Activated naive CD4-positive, alpha-beta T cell treated with anti-CD3 and anti-CD28 coated beads, Interleukin-2, amount 10 ng/mL, durations not matched to agents 7 days and 5 days (primary cell): ENCODE measurements at regions not wholly inside any gene's neighbourhood (a gene's known extent, or its start where the extent isn't known, plus 50 kb on each side); places are given as distances from the start of the nearest gene placed in this dataset.
"Not testable (repeated sequence)": the region's sequence is repeated elsewhere in the genome, so short reads cannot be mapped to it uniquely, and the experiment has no call there.

Source experiments
- CTCF ChIA-PET: fragments of 350-600 bp; sonication (Branson Sonifier 250); formaldehyde crosslinking; loops from one replicate; lab custom pipeline; 2021; ENCODE audit warnings: antibody characterized with exemption; lab: Charles Lee
- DNase-seq: peaks from one replicate; pipeline ENCODE4 v3.0.0-alpha.2; 2020
- H3K27ac Mint-ChIP-seq: one replicate; pipeline ENCODE4 v1.8.0; 2021; ENCODE audit warnings: mild to moderate bottlenecking, moderate library complexity, mixed read lengths
- H3K27me3 Mint-ChIP-seq: one replicate; pipeline ENCODE4 v1.8.0; 2021; ENCODE audit warnings: mild to moderate bottlenecking, mixed read lengths
- H3K36me3 Mint-ChIP-seq: one replicate; pipeline ENCODE4 v1.8.0; 2021; ENCODE audit warnings: mixed read lengths
- H3K4me1 Mint-ChIP-seq: one replicate; pipeline ENCODE4 v1.8.0; 2021; ENCODE audit warnings: mixed read lengths
- H3K4me3 Mint-ChIP-seq: one replicate; pipeline ENCODE4 v1.8.0; 2021; ENCODE audit warnings: mild to moderate bottlenecking, moderate library complexity, mixed read lengths
- H3K9me3 Mint-ChIP-seq: one replicate; pipeline ENCODE4 v1.8.0; 2021; ENCODE audit warnings: mixed read lengths

DNA sequence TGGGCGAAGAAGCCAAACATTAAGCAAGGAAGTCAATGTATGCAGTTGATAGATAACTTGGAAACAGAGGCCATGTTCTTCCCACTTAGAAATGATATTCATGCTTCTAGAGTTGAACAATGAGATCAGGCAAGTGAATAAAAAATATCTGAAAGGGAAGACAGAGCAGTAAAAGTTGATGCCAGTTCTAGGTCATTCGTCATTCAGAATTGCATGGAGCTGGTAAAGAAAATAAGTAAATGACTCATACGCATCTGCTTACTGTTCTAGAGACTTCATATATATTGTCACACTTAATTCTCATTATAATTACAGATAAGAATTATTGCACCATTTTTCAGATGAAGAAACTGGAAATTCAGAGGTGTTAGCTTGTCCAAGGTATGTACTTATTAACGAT is 158.9 kb upstream of the FERD3L start:
- CTCF ChIA-PET: no interaction called here
- peaks cover 4% of the 10 kb centered on the region for H3K9me3 Mint-ChIP-seq
- no peaks in the 10 kb centered on the region for H3K27me3 Mint-ChIP-seq
- no peak for DNase-seq
- H3K4me1 Mint-ChIP-seq: no peaks in the 10 kb centered on the region
- no peak overlapping the region for H3K4me3 Mint-ChIP-seq
- H3K27ac Mint-ChIP-seq: no peak overlapping the region
- no peaks in the 10 kb centered on the region for H3K36me3 Mint-ChIP-seq

DNA sequence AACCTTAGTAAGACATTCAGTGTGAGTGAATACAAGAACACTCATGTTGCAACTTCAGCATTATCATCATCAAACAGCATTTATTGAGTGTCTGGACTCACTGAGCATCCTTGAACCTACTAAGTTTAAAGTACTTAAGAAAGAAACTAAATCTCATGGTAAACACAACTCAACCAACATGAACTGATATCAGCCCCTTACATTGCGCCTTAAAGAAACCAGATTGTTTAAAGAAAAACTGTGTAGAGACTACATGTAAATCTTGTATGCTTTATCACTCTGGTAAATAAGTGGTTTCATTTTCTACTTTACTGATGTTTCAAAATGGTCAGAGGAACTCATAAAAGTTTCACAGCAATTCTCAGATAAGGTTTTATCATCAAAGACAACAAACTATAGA is 157.5 kb upstream of the FERD3L start:
- DNase-seq: no peak
- Mint-ChIP-seq H3K27me3 (no peaks in the 10 kb centered on the region), H3K27ac (no peak overlapping the region), H3K4me1 (no peaks in the 10 kb centered on the region), H3K9me3 (peaks cover 9% of the 10 kb centered on the region), H3K36me3 (no peaks in the 10 kb centered on the region), H3K4me3 (no peak overlapping the region)
- CTCF ChIA-PET: no interaction called here

DNA sequence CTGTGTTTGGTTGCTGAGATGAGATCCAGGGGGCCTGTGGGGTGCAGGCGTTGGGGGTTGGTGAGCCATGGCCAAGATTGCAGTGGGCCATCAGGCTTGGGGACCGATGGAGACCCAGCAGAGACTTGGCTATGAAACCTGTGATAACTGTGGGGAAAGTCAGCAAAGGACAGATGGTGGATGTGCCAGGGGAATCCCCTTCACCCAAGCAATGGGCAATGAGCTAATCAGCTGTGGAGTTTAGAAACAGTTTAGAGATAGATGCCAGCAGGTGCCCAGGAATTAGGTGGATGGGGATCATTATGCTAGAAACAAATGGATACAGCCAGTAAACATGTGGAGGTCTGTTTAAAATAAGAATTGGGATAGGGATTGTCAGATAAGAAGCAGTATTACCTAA is 151.4 kb upstream of the FERD3L start:
- no peaks in the 10 kb centered on the region for H3K4me1 Mint-ChIP-seq
- peaks cover 11% of the 10 kb centered on the region for H3K9me3 Mint-ChIP-seq
- H3K4me3 Mint-ChIP-seq: no peak overlapping the region
- no peak for DNase-seq
- CTCF ChIA-PET: no interaction called here
- H3K27me3 Mint-ChIP-seq: no peaks in the 10 kb centered on the region
- no peak overlapping the region for H3K27ac Mint-ChIP-seq
- no peaks in the 10 kb centered on the region for H3K36me3 Mint-ChIP-seq

DNA sequence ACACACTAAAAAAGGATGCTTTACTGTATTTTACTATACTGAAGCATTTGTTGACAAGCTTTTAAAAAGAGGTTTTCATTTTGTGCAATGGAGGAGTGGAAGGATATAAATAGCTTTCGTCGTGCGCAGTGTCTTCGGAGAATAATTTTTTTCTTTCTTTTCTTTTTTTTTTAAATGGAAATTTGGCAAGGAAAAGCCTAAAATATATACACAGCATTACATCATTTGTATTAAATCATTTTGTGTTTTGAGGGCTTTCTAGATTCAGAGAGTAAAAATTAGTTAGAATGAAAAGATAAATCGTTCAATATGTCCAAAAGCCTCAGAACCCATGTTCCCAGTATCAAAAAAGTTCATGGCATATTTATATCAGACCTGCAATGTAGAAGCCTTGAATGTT is 150.2 kb upstream of the FERD3L start:
- no peak for DNase-seq
- H3K4me1 Mint-ChIP-seq: no peaks in the 10 kb centered on the region
- H3K27ac Mint-ChIP-seq: no peak overlapping the region
- CTCF ChIA-PET: no interaction called here
- no peaks in the 10 kb centered on the region for H3K27me3 Mint-ChIP-seq
- H3K9me3 Mint-ChIP-seq: peaks cover 11% of the 10 kb centered on the region
- H3K36me3 Mint-ChIP-seq: no peaks in the 10 kb centered on the region
- H3K4me3 Mint-ChIP-seq: no peak overlapping the region

DNA sequence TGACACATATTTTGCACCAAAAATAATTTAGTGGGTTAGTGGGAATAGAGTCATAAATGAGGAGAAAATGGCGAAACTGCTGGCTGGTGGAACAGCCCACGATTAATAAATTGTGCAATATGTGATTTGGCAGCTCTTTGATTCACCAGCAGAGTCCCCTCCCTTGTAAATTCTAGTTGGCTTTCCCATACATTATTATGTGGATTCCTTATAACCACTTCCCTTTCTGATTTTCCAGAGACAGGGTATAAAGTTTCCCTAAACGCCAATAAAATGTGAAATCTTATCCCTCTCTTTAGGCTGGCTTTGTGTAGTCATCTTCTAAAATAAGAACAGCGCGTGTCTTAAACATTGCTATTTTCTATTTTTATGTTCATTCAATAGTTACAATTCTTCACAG is 149.4 kb upstream of the FERD3L start:
- H3K4me3 Mint-ChIP-seq: no peak overlapping the region
- H3K9me3 Mint-ChIP-seq: peaks cover 11% of the 10 kb centered on the region
- no peaks in the 10 kb centered on the region for H3K36me3 Mint-ChIP-seq
- no peaks in the 10 kb centered on the region for H3K4me1 Mint-ChIP-seq
- H3K27me3 Mint-ChIP-seq: no peaks in the 10 kb centered on the region
- CTCF ChIA-PET: no interaction called here
- H3K27ac Mint-ChIP-seq: no peak overlapping the region
- DNase-seq: no peak

DNA sequence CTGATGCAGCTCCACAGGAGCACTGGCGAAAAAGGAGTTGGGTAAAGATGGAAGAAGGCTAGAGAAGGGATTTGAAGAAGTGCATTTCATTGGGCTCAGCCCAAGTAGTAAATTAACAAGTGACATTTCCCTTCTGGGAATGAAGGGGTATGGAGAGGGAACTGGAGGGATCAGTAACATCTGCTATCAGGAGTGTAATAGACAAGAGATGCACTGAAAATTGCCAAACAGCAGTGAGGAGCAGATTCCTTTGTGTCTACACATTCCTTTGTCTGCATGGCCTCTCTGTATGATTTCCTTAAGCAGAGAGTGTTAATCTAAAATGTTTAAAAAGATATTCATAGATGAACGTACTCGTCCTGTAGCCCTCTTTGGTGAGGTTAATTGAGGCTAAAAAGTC is 148.2 kb upstream of the FERD3L start:
- DNase-seq: no peak
- peaks cover 10% of the 10 kb centered on the region for H3K9me3 Mint-ChIP-seq
- no peak overlapping the region for H3K27ac Mint-ChIP-seq
- no peak overlapping the region for H3K4me3 Mint-ChIP-seq
- no peaks in the 10 kb centered on the region for H3K36me3 Mint-ChIP-seq
- no peaks in the 10 kb centered on the region for H3K27me3 Mint-ChIP-seq
- H3K4me1 Mint-ChIP-seq: no peaks in the 10 kb centered on the region
- CTCF ChIA-PET: no interaction called here

DNA sequence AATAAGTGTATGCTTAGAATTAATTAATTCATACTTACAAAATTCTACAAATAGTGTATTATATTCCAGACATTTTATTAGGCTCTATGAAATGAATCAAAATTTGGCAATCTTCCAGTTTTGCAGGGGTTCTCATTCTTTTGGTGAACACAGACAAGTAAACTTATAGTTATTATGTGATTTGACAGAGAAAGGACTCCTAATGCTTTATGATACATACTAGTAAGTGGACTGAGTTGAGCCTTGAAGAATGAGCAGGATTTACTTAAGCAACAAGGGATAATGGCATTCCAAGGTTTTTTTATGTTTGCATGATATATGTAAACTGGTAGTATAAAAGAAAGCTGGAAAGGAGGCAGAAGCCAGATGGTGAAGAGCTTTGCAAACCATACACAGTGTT is 145.7 kb upstream of the FERD3L start:
- no peak for DNase-seq
- no peaks in the 10 kb centered on the region for H3K4me1 Mint-ChIP-seq
- CTCF ChIA-PET: no interaction called here
- peaks cover 6% of the 10 kb centered on the region for H3K9me3 Mint-ChIP-seq
- no peaks in the 10 kb centered on the region for H3K27me3 Mint-ChIP-seq
- H3K27ac Mint-ChIP-seq: no peak overlapping the region
- no peak overlapping the region for H3K4me3 Mint-ChIP-seq
- H3K36me3 Mint-ChIP-seq: no peaks in the 10 kb centered on the region

DNA sequence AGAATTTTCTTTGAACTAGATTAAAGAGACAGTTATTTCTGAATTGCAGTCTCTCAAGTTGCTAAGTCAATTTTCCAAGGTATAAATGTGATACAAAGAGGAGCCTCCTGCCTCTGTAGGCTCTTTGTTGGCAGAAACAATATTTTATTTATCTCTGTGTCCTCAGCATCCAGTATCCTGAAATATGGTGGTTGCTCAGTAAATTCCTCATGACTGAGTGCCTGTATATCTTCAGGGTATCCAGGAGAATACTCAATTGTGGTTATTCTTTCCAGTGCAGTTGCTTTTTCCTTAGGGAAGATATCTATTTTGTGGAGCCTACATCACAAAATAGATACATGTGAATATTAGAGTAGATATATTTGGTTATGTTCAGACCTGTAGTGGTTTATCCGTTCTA is 144.8 kb upstream of the FERD3L start:
- H3K4me3 Mint-ChIP-seq: no peak overlapping the region
- H3K4me1 Mint-ChIP-seq: no peaks in the 10 kb centered on the region
- H3K27ac Mint-ChIP-seq: no peak overlapping the region
- no peaks in the 10 kb centered on the region for H3K36me3 Mint-ChIP-seq
- H3K9me3 Mint-ChIP-seq: peaks cover 4% of the 10 kb centered on the region
- DNase-seq: no peak
- no peaks in the 10 kb centered on the region for H3K27me3 Mint-ChIP-seq
- CTCF ChIA-PET: no interaction called here

DNA sequence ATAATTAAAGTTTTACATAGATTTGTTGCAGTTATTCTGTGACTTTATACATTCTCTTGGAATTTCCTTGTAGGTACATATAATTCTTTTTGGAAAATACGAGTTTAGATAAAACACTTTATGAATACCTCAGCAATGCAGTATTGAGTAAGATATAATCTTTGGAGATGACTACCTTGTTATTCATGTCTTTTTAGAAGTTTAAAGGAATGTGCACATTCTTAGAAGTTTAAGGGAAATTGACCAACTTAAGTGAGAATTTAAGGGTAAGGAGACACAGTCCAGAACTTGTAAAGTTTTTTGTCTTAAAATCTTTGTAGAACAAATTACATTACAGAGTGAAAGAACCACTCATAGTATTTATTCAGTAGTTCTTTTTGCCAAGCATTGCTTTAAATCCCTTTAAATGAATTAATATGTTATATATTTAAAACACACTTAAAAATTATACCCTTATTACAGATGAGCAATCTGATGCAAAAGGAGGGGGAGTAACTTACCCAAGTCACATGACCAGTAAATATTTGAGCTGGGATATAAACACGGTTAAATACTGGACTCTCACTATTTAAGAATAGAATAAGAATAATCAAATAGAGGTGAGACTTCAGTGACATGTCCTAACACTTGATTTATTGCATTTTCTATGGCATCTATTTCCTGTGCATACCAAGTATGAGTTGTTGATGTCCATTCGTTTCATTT is 139.5 kb upstream of the FERD3L start:
- Mint-ChIP-seq H3K4me1 (no peaks in the 10 kb centered on the region), H3K27me3 (no peaks in the 10 kb centered on the region), H3K36me3 (no peaks in the 10 kb centered on the region), H3K4me3 (no peak overlapping the region), H3K9me3 (peaks cover 2% of the 10 kb centered on the region), H3K27ac (no peak overlapping the region)
- CTCF ChIA-PET: no interaction called here
- DNase-seq: no peak

DNA sequence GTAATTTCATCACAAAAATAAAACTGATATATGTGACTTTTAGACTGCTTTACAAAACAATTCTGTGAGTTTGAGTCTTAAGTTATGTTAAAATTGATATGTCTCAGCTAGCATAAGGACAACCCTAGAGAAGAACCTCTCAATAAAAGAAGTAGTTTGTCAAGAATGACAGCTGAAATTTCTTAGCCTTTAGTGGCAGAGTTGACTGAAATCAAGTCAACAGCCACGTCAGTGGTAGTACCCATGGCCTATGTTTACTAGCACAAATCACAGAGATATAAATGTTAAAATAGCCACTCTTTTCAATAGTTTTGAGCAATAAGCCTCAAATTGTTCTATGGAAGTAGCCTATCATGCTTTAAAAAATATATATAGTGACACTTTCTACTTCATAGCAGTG is 138.9 kb upstream of the FERD3L start:
- H3K9me3 Mint-ChIP-seq: peaks cover 5% of the 10 kb centered on the region
- no peak overlapping the region for H3K4me3 Mint-ChIP-seq
- DNase-seq: no peak
- H3K27ac Mint-ChIP-seq: no peak overlapping the region
- CTCF ChIA-PET: no interaction called here
- no peaks in the 10 kb centered on the region for H3K36me3 Mint-ChIP-seq
- no peaks in the 10 kb centered on the region for H3K27me3 Mint-ChIP-seq
- H3K4me1 Mint-ChIP-seq: no peaks in the 10 kb centered on the region

DNA sequence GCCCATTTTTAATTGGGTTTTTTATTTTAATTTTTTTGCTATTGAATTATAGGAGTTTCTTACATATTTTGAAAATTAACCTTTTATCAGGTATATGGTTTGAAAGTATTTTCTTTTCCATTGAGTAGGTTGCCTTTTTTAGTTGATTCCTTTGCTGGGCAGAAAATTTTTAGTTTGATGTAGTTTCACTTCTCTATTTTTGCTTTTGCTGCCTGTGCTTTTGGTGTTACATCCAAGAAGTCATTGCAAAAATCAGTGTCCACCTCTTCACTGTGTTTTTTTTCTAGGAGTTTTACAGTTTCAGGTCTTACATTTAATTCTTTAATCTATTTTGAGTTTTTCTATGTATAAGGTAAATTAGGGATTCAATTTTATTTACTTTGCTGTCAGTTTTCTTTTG is 129.8 kb upstream of the FERD3L start:
- H3K27ac Mint-ChIP-seq: no peak overlapping the region
- H3K36me3 Mint-ChIP-seq: no peaks in the 10 kb centered on the region
- DNase-seq: no peak
- H3K9me3 Mint-ChIP-seq: peaks cover 3% of the 10 kb centered on the region
- H3K4me1 Mint-ChIP-seq: no peaks in the 10 kb centered on the region
- H3K4me3 Mint-ChIP-seq: no peak overlapping the region
- no peaks in the 10 kb centered on the region for H3K27me3 Mint-ChIP-seq
- CTCF ChIA-PET: no interaction called here

DNA sequence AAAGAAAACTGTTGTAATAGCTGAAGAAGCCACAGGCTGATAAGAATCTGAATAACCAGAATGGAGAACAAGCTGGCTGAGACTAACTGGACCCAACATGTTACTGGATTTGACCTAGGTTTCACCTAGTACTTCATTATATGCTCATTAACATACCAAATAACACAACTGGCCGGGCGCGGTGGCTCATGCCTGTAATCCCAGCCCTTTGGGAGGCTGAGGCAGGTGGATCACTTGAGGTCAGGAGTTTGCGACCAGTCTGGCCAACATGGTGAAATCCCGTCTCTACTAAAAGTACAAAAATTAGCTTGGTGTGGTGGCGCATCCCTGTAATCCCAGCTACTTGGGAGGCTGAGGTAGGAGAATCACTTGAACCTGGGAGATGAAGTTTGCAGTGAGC is 127.1 kb upstream of the FERD3L start:
- H3K27ac Mint-ChIP-seq, H3K36me3 Mint-ChIP-seq, H3K4me1 Mint-ChIP-seq, H3K27me3 Mint-ChIP-seq, H3K4me3 Mint-ChIP-seq, DNase-seq, CTCF ChIA-PET, H3K9me3 Mint-ChIP-seq: not testable (repeated sequence)

DNA sequence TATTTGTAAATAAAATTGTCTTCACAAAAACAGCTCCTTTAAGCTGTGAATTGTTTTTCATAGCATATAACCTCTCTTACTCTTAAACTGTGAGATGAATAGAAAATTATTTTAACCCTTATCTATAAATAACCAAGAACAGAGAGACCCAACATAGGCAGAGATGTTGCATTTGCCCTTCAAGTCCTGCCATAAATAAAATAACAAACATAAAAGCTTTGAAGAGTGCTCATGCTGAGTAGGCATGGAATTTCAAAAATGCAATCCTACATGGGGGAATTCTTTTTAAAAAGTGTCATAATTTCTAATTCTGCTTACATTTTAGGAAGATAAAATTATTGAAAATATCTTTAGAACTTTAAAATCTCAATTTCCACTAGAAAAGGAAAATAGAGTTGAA is 124.1 kb upstream of the FERD3L start:
- CTCF ChIA-PET: no interaction called here
- Mint-ChIP-seq H3K27me3 (no peaks in the 10 kb centered on the region), H3K9me3 (peaks cover 2% of the 10 kb centered on the region), H3K4me3 (no peak overlapping the region), H3K4me1 (no peaks in the 10 kb centered on the region), H3K36me3 (no peaks in the 10 kb centered on the region), H3K27ac (no peak overlapping the region)
- DNase-seq: no peak

DNA sequence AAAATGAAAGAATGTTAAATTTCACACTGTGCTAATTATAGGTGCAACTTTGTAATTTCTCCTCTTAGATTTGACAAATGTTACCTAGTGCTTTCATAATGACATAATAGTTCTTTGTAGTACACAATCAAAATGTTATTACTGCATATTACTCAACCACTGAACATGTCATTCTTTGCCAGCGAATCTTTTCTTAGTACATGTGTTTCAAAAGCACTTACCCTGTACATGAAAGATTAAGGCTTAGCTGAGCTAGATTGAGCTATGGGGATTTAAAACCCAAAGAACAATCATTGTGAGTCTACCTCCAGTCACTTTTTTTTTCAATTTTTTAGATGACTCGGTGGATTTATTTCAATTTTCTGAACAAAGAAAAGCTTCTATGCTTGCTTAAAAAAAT is 123.5 kb upstream of the FERD3L start:
- Mint-ChIP-seq H3K4me3 (no peak overlapping the region), H3K27me3 (no peaks in the 10 kb centered on the region)
- CTCF ChIA-PET: no interaction called here

DNA sequence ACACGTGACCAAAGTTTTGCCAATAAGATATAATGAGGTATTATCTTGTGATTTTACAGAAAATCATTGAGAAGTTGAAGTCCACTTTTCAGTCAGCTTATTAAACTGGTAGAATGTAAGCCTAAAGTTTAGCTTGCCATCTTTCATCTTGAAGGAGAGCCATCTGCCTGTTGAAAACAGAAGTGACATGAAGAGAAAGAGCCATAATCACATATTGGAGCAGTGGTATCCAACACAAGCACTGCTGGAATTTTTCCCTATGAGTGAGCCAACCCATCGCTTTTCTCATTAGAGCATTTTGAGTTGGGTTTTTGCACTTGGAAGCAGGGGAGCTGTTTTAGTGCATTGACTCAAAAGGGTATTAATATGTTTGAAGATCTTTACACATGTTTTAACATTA is 117.6 kb upstream of the FERD3L start:
- no peak for DNase-seq
- H3K27me3 Mint-ChIP-seq: no peaks in the 10 kb centered on the region
- no peak overlapping the region for H3K27ac Mint-ChIP-seq
- CTCF ChIA-PET: no interaction called here
- H3K4me1 Mint-ChIP-seq: no peaks in the 10 kb centered on the region
- H3K9me3 Mint-ChIP-seq: peaks cover 4% of the 10 kb centered on the region
- H3K36me3 Mint-ChIP-seq: no peaks in the 10 kb centered on the region
- no peak overlapping the region for H3K4me3 Mint-ChIP-seq

More for the DNA sequence above, 123.5 kb upstream of the FERD3L start:
- no peaks in the 10 kb centered on the region for H3K4me1 Mint-ChIP-seq
- H3K9me3 Mint-ChIP-seq: peaks cover 2% of the 10 kb centered on the region
- H3K27ac Mint-ChIP-seq: no peak overlapping the region
- no peaks in the 10 kb centered on the region for H3K36me3 Mint-ChIP-seq
- no peak for DNase-seq

DNA sequence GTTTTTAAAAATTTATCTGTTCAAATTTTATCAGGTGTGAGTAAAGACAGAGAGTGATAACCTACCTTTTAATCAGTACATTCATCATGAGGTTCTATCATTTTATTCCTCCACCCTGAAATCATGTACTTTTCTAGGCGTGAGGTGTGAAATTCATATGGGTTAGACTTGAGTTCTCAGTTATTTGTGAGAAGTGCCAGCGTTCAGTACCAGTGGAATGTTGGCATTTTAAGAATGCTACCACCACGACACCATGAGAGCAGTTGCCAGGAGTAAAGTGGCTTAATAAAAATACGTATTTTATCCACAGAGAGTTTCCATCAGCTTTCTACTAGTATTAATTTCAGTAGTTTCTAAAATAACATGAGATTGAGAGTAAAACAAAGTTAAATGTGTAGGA is 104.1 kb upstream of the FERD3L start:
- Mint-ChIP-seq H3K4me1 (no peaks in the 10 kb centered on the region), H3K27ac (no peak overlapping the region), H3K4me3 (no peak overlapping the region), H3K9me3 (no peaks in the 10 kb centered on the region), H3K27me3 (no peaks in the 10 kb centered on the region), H3K36me3 (no peaks in the 10 kb centered on the region)
- CTCF ChIA-PET: no interaction called here
- no peak for DNase-seq
